Astrocyte (in vitro differentiated cells and primary cell): ENCODE measurements at regions not wholly inside any gene's neighbourhood (a gene's known extent, or its start where the extent isn't known, plus 50 kb on each side); places are given as distances from the start of the nearest gene placed in this dataset.

Source experiments
- DNase-seq: peaks from one replicate; pipeline ENCODE4 v3.0.0-alpha.2; 2010; ENCODE audit warnings: low read depth
- FAIRE-seq: peaks from 2 replicates; lab custom pipeline; 2011; peaks lifted over from hg19 to GRCh38; lab: Jason Lieb, UNC
- H2AFZ ChIP-seq: 2 replicates; pipeline ENCODE4 v1.6.0; 2012; ENCODE audit warnings: low read depth, low read length, inconsistent platforms
- H3K27ac ChIP-seq: 2 replicates; pipeline ENCODE4 v1.5.1; 2011; ENCODE audit warnings: low read depth, low read length, inconsistent platforms
- H3K27me3 ChIP-seq: 2 replicates; pipeline ENCODE4 v1.6.0; 2011; ENCODE audit warnings: low read length, inconsistent platforms; ENCODE audit not compliant: insufficient read depth
- H3K36me3 ChIP-seq: 2 replicates; pipeline ENCODE4 v1.5.1; 2011; ENCODE audit warnings: low read length, inconsistent platforms; ENCODE audit not compliant: insufficient read depth
- H3K4me1 ChIP-seq: 2 replicates; pipeline ENCODE4 v1.5.1; 2011; ENCODE audit warnings: low read length, inconsistent platforms; ENCODE audit not compliant: insufficient read depth
- H3K4me2 ChIP-seq: 2 replicates; pipeline ENCODE4 v1.6.0; 2012; ENCODE audit warnings: low read length, inconsistent platforms
- H3K4me3 ChIP-seq: 2 replicates; pipeline ENCODE4 v1.5.1; 2011; ENCODE audit warnings: low read depth, mild to moderate bottlenecking, low read length, inconsistent platforms; ENCODE audit not compliant: insufficient read depth
- H3K79me2 ChIP-seq: 2 replicates; pipeline ENCODE4 v1.6.0; 2012; ENCODE audit warnings: mild to moderate bottlenecking, low read length, inconsistent platforms; ENCODE audit not compliant: insufficient read depth
- H3K9ac ChIP-seq: 2 replicates; pipeline ENCODE4 v1.6.0; 2012; ENCODE audit warnings: mild to moderate bottlenecking, low read length, inconsistent platforms
- H3K9me3 ChIP-seq: 2 replicates; pipeline ENCODE4 v1.5.1; 2012; ENCODE audit warnings: low read depth, mild to moderate bottlenecking, low read length, inconsistent platforms; ENCODE audit not compliant: insufficient read depth
- H4K20me1 ChIP-seq: 2 replicates; pipeline ENCODE4 v1.6.0; 2012; ENCODE audit warnings: low read length, inconsistent platforms; ENCODE audit not compliant: insufficient read depth
- H3K27ac Mint-ChIP-seq: one replicate; pipeline ENCODE4 v1.8.0; 2021; ENCODE audit warnings: mild to moderate bottlenecking, mixed read lengths; ENCODE audit not compliant: unreplicated experiment
- H3K27me3 Mint-ChIP-seq: one replicate; pipeline ENCODE4 v1.8.0; 2021; ENCODE audit warnings: low read depth, mixed read lengths; ENCODE audit not compliant: unreplicated experiment
- H3K36me3 Mint-ChIP-seq: one replicate; pipeline ENCODE4 v1.8.0; 2021; ENCODE audit warnings: low read depth, mixed read lengths; ENCODE audit not compliant: unreplicated experiment
- H3K4me1 Mint-ChIP-seq: one replicate; pipeline ENCODE4 v1.8.0; 2021; ENCODE audit warnings: low read depth, mixed read lengths; ENCODE audit not compliant: unreplicated experiment
- H3K4me3 Mint-ChIP-seq: one replicate; pipeline ENCODE4 v1.8.0; 2021; ENCODE audit warnings: mild to moderate bottlenecking, moderate library complexity, mixed read lengths; ENCODE audit not compliant: unreplicated experiment
- H3K9me3 Mint-ChIP-seq: one replicate; pipeline ENCODE4 v1.8.0; 2021; ENCODE audit warnings: mild to moderate bottlenecking, mixed read lengths; ENCODE audit not compliant: unreplicated experiment
- EZH2 ChIP-seq: IDR thresholded peaks from 2 replicates; pipeline ENCODE4 v1.6.1; 2012; ENCODE audit warnings: mild to moderate bottlenecking, low read length, inconsistent platforms; ENCODE audit not compliant: insufficient read depth
- TF ChIP-seq, protein P1 (sequence below): IDR thresholded peaks from 2 replicates; pipeline ENCODE4 v1.5.1; 2011; ENCODE audit warnings: low read depth, mild to moderate bottlenecking, inconsistent platforms, low read length, moderate library complexity; ENCODE audit not compliant: insufficient read depth

DNA sequence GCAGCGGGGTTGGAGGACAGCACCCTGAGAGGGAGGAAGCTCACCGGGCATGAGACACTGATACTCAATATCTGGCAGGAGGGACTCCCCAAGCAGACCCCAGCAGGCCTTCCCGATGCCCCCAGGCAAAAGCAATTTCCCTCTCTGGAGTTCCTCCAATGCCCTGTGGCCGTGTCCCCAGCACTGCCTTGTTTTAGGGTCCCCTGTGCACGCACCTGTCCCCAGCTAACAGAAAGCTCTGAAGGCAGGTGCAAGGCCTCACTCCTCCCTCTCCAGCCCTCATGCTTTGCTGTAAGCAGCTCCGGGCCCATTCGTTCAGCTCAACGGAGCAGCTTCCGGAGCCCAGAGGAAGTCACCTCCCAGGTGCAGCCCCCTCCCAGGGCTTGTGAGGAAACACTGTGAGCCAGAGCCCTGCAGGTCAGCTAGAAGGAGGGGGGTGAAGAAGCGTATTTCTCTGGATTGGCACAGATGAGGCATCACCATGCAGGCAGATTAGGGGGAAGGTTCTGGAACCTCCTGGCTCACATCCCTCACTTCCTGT is 50.3 kb upstream of the ID2 start:
- Histone ChIP-seq H3K27me3 (no peaks in the 10 kb centered on the region), H3K4me1 (peaks cover 23% of the 10 kb centered on the region), H2AFZ (no peak overlapping the region), H4K20me1 (no peaks in the 10 kb centered on the region), H3K36me3 (no peaks in the 10 kb centered on the region), H3K27ac (no peak overlapping the region), H3K9me3 (no peaks in the 10 kb centered on the region), H3K79me2 (no peaks in the 10 kb centered on the region), H3K4me3 (no peak overlapping the region), H3K4me2 (no peak overlapping the region), H3K9ac (no peak overlapping the region)
- H3K27me3 Mint-ChIP-seq, result peaks cover 42% of the 10 kb centered on the region
- H3K27ac Mint-ChIP-seq, result no peak overlapping the region
- H3K36me3 Mint-ChIP-seq, result no peaks in the 10 kb centered on the region
- no peak for FAIRE-seq
- TF ChIP-seq, protein P1, sequence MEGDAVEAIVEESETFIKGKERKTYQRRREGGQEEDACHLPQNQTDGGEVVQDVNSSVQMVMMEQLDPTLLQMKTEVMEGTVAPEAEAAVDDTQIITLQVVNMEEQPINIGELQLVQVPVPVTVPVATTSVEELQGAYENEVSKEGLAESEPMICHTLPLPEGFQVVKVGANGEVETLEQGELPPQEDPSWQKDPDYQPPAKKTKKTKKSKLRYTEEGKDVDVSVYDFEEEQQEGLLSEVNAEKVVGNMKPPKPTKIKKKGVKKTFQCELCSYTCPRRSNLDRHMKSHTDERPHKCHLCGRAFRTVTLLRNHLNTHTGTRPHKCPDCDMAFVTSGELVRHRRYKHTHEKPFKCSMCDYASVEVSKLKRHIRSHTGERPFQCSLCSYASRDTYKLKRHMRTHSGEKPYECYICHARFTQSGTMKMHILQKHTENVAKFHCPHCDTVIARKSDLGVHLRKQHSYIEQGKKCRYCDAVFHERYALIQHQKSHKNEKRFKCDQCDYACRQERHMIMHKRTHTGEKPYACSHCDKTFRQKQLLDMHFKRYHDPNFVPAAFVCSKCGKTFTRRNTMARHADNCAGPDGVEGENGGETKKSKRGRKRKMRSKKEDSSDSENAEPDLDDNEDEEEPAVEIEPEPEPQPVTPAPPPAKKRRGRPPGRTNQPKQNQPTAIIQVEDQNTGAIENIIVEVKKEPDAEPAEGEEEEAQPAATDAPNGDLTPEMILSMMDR, result no peak
- TF ChIP-seq EZH2, result no peak
- no peak overlapping the region for H3K4me3 Mint-ChIP-seq
- peaks cover 17% of the 10 kb centered on the region for H3K4me1 Mint-ChIP-seq
- peaks cover 3% of the 10 kb centered on the region for H3K9me3 Mint-ChIP-seq
- no peak for DNase-seq
